ENCODE measurements at regions not wholly inside any gene's neighbourhood (a gene's known extent, or its start where the extent isn't known, plus 50 kb on each side); places are given as distances from the start of the nearest gene placed in this dataset.
"Not testable (repeated sequence)": the region's sequence is repeated elsewhere in the genome, so short reads cannot be mapped to it uniquely, and the experiment has no call there.

DNA sequence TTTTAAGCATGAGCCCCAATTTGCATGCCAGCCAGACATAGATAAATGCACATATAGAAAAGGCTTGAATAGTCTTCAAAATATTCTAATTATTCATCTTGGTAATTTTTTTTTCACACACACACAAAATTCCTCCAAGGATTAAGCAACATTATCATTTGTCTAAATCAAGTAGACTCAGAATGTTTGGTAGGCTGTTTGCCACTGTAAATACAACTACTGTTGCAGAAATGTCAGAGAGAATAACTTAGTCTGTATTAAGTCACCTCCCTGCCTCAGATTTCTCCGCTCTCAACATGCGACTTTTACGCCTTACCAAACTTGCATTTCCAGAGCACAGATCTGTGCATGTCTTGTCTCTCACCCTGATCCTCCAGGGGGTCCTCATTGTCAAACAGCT lies 265.6 kb upstream of the C9orf72 start:
- no peak overlapping the region for H3K4me3 ChIP-seq (ENCODE audit: low read depth, low read length)
- TF ChIP-seq, protein P1, sequence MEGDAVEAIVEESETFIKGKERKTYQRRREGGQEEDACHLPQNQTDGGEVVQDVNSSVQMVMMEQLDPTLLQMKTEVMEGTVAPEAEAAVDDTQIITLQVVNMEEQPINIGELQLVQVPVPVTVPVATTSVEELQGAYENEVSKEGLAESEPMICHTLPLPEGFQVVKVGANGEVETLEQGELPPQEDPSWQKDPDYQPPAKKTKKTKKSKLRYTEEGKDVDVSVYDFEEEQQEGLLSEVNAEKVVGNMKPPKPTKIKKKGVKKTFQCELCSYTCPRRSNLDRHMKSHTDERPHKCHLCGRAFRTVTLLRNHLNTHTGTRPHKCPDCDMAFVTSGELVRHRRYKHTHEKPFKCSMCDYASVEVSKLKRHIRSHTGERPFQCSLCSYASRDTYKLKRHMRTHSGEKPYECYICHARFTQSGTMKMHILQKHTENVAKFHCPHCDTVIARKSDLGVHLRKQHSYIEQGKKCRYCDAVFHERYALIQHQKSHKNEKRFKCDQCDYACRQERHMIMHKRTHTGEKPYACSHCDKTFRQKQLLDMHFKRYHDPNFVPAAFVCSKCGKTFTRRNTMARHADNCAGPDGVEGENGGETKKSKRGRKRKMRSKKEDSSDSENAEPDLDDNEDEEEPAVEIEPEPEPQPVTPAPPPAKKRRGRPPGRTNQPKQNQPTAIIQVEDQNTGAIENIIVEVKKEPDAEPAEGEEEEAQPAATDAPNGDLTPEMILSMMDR (IDR thresholded peaks at IDR 0.05; ENCODE audit: borderline replicate concordance, insufficient read depth, low read depth, low read length): no peak

DNA sequence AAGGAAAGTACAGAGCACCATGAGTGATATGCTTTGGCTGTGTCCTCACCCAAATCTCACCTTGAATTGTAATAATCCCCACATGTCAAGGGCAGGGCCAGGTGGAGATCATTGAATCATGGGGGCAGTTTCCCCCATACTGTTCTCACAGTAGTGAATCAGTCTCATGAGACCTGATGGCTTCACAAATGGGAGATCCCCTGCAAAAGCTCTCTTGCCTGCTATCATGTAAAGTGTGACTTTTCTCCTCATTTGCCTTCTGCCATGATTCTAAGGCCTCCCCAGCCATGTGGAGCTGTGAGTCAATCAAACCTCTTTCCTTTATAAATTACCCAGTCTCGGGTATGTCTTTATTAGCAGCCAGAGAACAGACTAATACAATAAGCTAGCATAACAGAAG lies 266.5 kb upstream of the C9orf72 start:
- not testable (repeated sequence) for H3K4me3 ChIP-seq (ENCODE audit: low read depth, low read length)

DNA sequence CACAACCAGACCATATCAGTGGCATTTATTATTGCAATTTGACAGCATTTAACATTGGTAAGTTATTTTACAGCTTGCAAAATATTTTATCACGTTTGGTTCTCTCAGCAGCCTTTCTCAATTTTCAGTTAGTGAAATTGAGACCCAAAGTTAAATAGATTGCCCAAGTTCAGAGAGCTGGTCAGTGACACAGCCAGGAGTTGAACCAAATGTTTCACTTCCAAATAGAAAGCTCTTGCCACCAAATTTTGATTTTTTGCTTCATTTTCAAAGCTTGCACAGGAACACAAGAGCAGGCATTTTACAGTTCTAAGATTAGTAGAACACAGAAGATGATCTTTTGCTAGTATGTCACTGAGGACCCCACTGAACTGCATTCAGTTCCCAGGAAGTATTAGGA lies 271.5 kb upstream of the C9orf72 start:
- TF ChIP-seq, protein P1 (IDR thresholded peaks at IDR 0.05; ENCODE audit: borderline replicate concordance, insufficient read depth, low read depth, low read length): no peak
- H3K4me3 ChIP-seq (ENCODE audit: low read depth, low read length): no peak overlapping the region

DNA sequence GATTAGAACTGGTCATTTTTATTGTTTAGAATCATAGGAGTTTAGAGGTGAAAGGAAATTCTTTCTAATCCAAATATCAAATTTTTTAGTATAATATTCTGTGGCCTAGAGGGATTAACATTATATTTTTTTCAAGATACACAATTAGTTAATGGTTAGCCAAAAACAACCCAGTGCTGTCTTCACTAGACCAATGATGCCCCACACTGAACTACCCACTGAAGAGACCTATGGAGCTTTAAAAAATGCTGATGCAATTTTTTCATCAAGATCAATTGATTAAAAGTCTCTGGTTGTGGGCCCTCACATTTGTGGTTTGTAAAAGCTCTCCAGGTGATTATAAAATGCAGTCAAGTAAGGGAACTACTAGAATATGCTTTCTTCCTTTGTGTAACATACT lies 274.1 kb upstream of the C9orf72 start:
- TF ChIP-seq, protein P1 (IDR thresholded peaks at IDR 0.05; ENCODE audit: borderline replicate concordance, insufficient read depth, low read depth, low read length): no peak
- no peak overlapping the region for H3K4me3 ChIP-seq (ENCODE audit: low read depth, low read length)

DNA sequence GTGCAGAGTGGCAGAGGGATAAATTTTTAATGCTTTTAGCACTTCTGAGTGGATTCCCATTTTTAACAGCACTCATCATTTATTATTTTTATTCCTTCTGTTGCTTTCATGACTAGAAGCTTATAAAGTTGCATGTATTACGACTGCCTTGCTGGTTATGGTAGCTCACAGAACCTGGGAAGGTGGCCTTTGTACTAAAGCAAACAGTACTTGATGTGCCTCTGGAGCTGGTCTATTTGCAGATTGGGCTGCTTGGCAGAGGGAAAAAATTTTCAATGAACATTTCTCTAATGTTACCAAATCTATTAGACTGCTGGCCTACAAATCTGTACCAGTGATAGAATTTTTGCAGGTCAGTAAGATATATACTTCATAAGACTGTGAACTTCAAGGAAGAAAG lies 274.5 kb upstream of the C9orf72 start:
- TF ChIP-seq, protein P1 (IDR thresholded peaks at IDR 0.05; ENCODE audit: borderline replicate concordance, insufficient read depth, low read depth, low read length): no peak
- H3K4me3 ChIP-seq (ENCODE audit: low read depth, low read length): no peak overlapping the region

DNA sequence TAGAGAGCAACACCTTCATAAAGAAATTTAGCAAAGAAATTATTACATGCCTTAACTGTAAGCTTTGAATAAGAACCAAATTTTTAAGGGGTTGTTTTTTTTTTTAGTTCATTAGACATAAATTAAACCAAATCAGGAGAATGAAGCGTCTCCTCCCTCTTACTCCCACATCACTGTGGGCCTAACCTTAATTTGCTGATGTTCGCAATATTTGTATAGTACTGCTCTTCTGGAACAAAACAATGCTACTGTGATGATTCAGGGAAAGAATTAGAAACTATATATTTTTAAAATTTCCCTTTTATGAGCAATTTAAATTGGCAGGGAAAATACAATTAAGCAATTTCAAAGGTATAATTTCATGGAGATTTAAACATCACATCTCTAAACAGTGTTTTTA lies 275.0 kb upstream of the C9orf72 start:
- TF ChIP-seq, protein P1 (IDR thresholded peaks at IDR 0.05; ENCODE audit: borderline replicate concordance, insufficient read depth, low read depth, low read length): no peak
- H3K4me3 ChIP-seq (ENCODE audit: low read depth, low read length): no peak overlapping the region

DNA sequence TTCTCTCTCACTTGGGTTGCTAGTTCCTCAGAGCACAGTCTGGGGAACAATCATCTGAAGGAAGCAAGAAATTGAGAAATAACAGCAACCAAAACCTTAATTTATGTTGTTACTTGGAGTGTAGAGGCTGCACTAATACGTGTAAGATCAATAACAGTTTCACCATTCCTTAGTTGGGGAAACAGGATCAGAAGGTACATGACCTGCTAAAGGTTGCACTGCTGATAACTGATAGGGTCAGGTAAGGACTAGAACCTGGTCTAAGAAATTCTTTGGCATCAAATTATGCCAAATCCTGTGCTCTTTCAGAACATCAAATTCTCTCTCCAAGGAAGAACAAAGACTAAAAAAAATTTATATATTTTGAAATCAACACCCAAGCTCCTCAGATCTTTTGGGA lies 278.6 kb upstream of the C9orf72 start:
- TF ChIP-seq, protein P1 (IDR thresholded peaks at IDR 0.05; ENCODE audit: borderline replicate concordance, insufficient read depth, low read depth, low read length): no peak
- H3K4me3 ChIP-seq (ENCODE audit: low read depth, low read length): no peak overlapping the region

DNA sequence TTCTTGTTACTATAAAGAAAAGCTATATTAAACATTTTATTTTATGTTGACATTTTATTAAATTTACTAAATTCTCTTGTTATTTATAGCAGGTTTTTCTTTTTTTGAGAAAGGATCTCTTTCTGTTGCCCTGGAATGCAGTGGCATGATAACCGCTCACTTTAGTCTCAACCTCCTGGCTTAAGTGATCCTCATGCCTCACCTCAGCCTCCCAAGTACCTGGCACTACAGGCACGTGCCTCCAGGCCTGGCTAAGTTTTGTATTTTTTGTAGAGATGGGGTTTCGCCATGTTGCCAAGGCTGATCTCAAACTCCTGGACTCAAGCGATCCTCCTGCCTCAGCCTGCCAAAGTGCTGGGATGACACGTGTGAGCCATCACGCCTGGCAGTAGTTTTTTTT lies 280.2 kb upstream of the C9orf72 start:
- no peak overlapping the region for H3K4me3 ChIP-seq (ENCODE audit: low read depth, low read length)
- TF ChIP-seq, protein P1 (IDR thresholded peaks at IDR 0.05; ENCODE audit: borderline replicate concordance, insufficient read depth, low read depth, low read length): no peak

Data from GM12875 (cell line).